ENCODE measurements at regions not wholly inside any gene's neighbourhood (a gene's known extent, or its start where the extent isn't known, plus 50 kb on each side); places are given as distances from the start of the nearest gene placed in this dataset.

- ATAC-seq (ENCODE audit: poor library complexity) (no peak), DNase-seq (no peak)
- ChIA-PET CTCF (no interaction called here), POLR2A (no interaction called here)
- Mint-ChIP-seq H3K27me3 (no peaks in the 10 kb centered on the region), H3K4me3 (no peak overlapping the region), H3K9me3 (peaks cover 7% of the 10 kb centered on the region), H3K36me3 (ENCODE audit: low read depth) (no peaks in the 10 kb centered on the region), H3K27ac (no peak overlapping the region), H3K4me1 (ENCODE audit: low read depth) (no peaks in the 10 kb centered on the region)
- no peaks in the 10 kb centered on the region for H3K4me1 ChIP-seq (ENCODE audit: insufficient read depth, low read length)
- H3K27ac ChIP-seq (ENCODE audit: low read depth in 1 of 2, low read length in 2 of 2), result no peak overlapping the region
- intact Hi-C loops (cut with DNase I, micrococcal nuclease), result no loop called here
- H3K4me3 ChIP-seq (ENCODE audit: low read length), result no peak overlapping the region
- TF ChIP-seq, protein P1, sequence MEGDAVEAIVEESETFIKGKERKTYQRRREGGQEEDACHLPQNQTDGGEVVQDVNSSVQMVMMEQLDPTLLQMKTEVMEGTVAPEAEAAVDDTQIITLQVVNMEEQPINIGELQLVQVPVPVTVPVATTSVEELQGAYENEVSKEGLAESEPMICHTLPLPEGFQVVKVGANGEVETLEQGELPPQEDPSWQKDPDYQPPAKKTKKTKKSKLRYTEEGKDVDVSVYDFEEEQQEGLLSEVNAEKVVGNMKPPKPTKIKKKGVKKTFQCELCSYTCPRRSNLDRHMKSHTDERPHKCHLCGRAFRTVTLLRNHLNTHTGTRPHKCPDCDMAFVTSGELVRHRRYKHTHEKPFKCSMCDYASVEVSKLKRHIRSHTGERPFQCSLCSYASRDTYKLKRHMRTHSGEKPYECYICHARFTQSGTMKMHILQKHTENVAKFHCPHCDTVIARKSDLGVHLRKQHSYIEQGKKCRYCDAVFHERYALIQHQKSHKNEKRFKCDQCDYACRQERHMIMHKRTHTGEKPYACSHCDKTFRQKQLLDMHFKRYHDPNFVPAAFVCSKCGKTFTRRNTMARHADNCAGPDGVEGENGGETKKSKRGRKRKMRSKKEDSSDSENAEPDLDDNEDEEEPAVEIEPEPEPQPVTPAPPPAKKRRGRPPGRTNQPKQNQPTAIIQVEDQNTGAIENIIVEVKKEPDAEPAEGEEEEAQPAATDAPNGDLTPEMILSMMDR (IDR thresholded peaks at IDR 0.05), result no peak
- peaks cover 0 to 8% of the 10 kb centered on the region in 2 experiments for H3K9me3 ChIP-seq (ENCODE audit: control insufficient read depth in 1 of 2, insufficient read depth in 1 of 2, low read length in 2 of 2)
- no peaks in the 10 kb centered on the region for H3K36me3 ChIP-seq (ENCODE audit: insufficient read depth, low read length)
- no peaks in the 10 kb centered on the region for H3K27me3 ChIP-seq (ENCODE audit: control insufficient read depth in 1 of 2, insufficient read depth in 2 of 2, low read length in 2 of 2)
Observed at GRCh38 chr2:4427083-4427482, 723.7 kb downstream of the DCDC2C start.

GRCh38 chr2:4445821-4446220 is 742.4 kb downstream of the DCDC2C start:
- no peaks in the 10 kb centered on the region for H3K4me1 ChIP-seq (ENCODE audit: insufficient read depth, low read length)
- TF ChIP-seq, protein P1 (IDR thresholded peaks at IDR 0.05), result no peak
- H3K27ac ChIP-seq (ENCODE audit: low read depth in 1 of 2, low read length in 2 of 2), result no peak overlapping the region
- H3K36me3 Mint-ChIP-seq (ENCODE audit: low read depth), result no peaks in the 10 kb centered on the region
- no peak for DNase-seq
- no peak overlapping the region for H3K4me3 Mint-ChIP-seq
- POLR2A ChIA-PET, result no interaction called here
- H3K4me3 ChIP-seq (ENCODE audit: low read length), result no peak overlapping the region
- H3K27me3 ChIP-seq (ENCODE audit: control insufficient read depth in 1 of 2, insufficient read depth in 2 of 2, low read length in 2 of 2), result no peaks in the 10 kb centered on the region
- intact Hi-C loops (cut with DNase I, micrococcal nuclease), result no loop called here
- no peaks in the 10 kb centered on the region for H3K4me1 Mint-ChIP-seq (ENCODE audit: low read depth)
- ATAC-seq (ENCODE audit: poor library complexity), result no peak
- no peaks in the 10 kb centered on the region for H3K36me3 ChIP-seq (ENCODE audit: insufficient read depth, low read length)
- no peaks in the 10 kb centered on the region for H3K27me3 Mint-ChIP-seq
- CTCF ChIA-PET, result no interaction called here
- no peak overlapping the region for H3K27ac Mint-ChIP-seq
- H3K9me3 Mint-ChIP-seq, result peaks cover 10% of the 10 kb centered on the region
- H3K9me3 ChIP-seq (ENCODE audit: control insufficient read depth in 1 of 2, insufficient read depth in 1 of 2, low read length in 2 of 2), result no peaks in the 10 kb centered on the region

DNA sequence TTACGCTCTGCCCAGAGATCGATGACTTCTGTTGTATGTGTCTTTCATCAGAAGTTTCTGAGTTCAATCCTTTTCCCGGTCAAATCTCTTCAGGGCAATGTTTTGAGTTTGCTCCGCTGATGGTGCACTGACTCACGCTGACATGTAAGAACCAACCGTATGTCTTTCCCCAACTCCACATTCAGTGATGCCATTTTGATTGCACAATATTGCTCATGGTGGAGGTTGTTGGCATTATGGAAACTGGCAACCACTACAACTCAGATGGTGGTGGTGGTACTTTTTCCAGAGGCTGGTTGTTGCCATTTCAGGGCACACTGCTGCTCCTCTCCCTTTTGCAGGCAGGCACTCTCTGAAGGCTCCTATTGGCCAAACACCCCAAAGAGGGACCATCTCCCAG is 751.5 kb downstream of the DCDC2C start:
- H3K4me3 Mint-ChIP-seq, result no peak overlapping the region
- Histone ChIP-seq H3K27ac (ENCODE audit: low read depth in 1 of 2, low read length in 2 of 2) (no peak overlapping the region), H3K36me3 (ENCODE audit: insufficient read depth, low read length) (no peaks in the 10 kb centered on the region), H3K27me3 (ENCODE audit: control insufficient read depth in 1 of 2, insufficient read depth in 2 of 2, low read length in 2 of 2) (no peaks in the 10 kb centered on the region), H3K9me3 (ENCODE audit: control insufficient read depth in 1 of 2, insufficient read depth in 1 of 2, low read length in 2 of 2) (peaks cover 0 to 5% of the 10 kb centered on the region in 2 experiments), H3K4me1 (ENCODE audit: insufficient read depth, low read length) (no peaks in the 10 kb centered on the region), H3K4me3 (ENCODE audit: low read length) (no peak overlapping the region)
- no peaks in the 10 kb centered on the region for H3K4me1 Mint-ChIP-seq (ENCODE audit: low read depth)
- H3K9me3 Mint-ChIP-seq, result peaks cover 12% of the 10 kb centered on the region
- ATAC-seq (ENCODE audit: poor library complexity), result no peak
- ChIA-PET POLR2A (no interaction called here), CTCF (no interaction called here)
- no peaks in the 10 kb centered on the region for H3K27me3 Mint-ChIP-seq
- TF ChIP-seq, protein P1 (IDR thresholded peaks at IDR 0.05), result no peak
- intact Hi-C loops (cut with DNase I, micrococcal nuclease), result no loop called here
- H3K27ac Mint-ChIP-seq, result no peak overlapping the region
- DNase-seq, result no peak
- H3K36me3 Mint-ChIP-seq (ENCODE audit: low read depth), result no peaks in the 10 kb centered on the region

Measured in CD4-positive, alpha-beta T cell (primary cell).